Kidney epithelial cell (primary cell): ENCODE measurements at regions not wholly inside any gene's neighbourhood (a gene's known extent, or its start where the extent isn't known, plus 50 kb on each side); places are given as distances from the start of the nearest gene placed in this dataset.

Experiments
- DNase-seq: peaks from one replicate; pipeline ENCODE4 v3.0.0-alpha.2; 2010; ENCODE audit warnings: low read depth
- H3K27me3 ChIP-seq: 2 replicates; pipeline ENCODE4 v1.6.0; 2011; ENCODE audit warnings: low read length; ENCODE audit not compliant: control insufficient read depth, insufficient read depth
- H3K36me3 ChIP-seq: 2 replicates; pipeline ENCODE4 v1.5.1; 2011; ENCODE audit warnings: low read length; ENCODE audit not compliant: control insufficient read depth, insufficient read depth
- H3K4me3 ChIP-seq: 2 replicates; pipeline ENCODE4 v1.5.1; 2011; ENCODE audit warnings: low read depth, mild to moderate bottlenecking, control low read depth, low read length
- CTCF ChIP-seq: IDR thresholded peaks from 2 replicates; pipeline ENCODE4 v1.5.1; 2011; ENCODE audit warnings: mild to moderate bottlenecking, moderate library complexity, low read length, control low read depth, inconsistent platforms; ENCODE audit not compliant: insufficient read depth, poor library complexity, severe bottlenecking

GRCh38 chr2:183250061-183250460 lies 125.8 kb downstream of the NUP35 start:
- Histone ChIP-seq H3K36me3 (no peaks in the 10 kb centered on the region), H3K27me3 (no peaks in the 10 kb centered on the region), H3K4me3 (no peak overlapping the region)
- TF ChIP-seq CTCF = no peak
- no peak for DNase-seq

- no peaks in the 10 kb centered on the region for H3K27me3 ChIP-seq
- no peak for TF ChIP-seq CTCF
Observed at GRCh38 chr2:183250472-183250871, 126.2 kb downstream of the NUP35 start.

GRCh38 chr2:183253441-183254130 lies 129.3 kb downstream of the NUP35 start:
- DNase-seq = no peak
- H3K36me3 ChIP-seq = no peaks in the 10 kb centered on the region
- no peak for TF ChIP-seq CTCF
- no peak overlapping the region for H3K4me3 ChIP-seq
- no peaks in the 10 kb centered on the region for H3K27me3 ChIP-seq

More at GRCh38 chr2:183250472-183250871, 126.2 kb downstream of the NUP35 start:
- no peaks in the 10 kb centered on the region for H3K36me3 ChIP-seq
- DNase-seq = no peak
- no peak overlapping the region for H3K4me3 ChIP-seq

GRCh38 chr2:183255411-183255810 lies 131.2 kb downstream of the NUP35 start:
- no peaks in the 10 kb centered on the region for H3K27me3 ChIP-seq
- H3K4me3 ChIP-seq = no peak overlapping the region
- no peak for DNase-seq
- no peak for TF ChIP-seq CTCF
- no peaks in the 10 kb centered on the region for H3K36me3 ChIP-seq

GRCh38 chr2:183259921-183260320 lies 135.7 kb downstream of the NUP35 start:
- no peak for TF ChIP-seq CTCF
- Histone ChIP-seq H3K4me3 (no peak overlapping the region), H3K27me3 (no peaks in the 10 kb centered on the region), H3K36me3 (no peaks in the 10 kb centered on the region)
- no peak for DNase-seq

GRCh38 chr2:183260527-183260926 lies 136.3 kb downstream of the NUP35 start:
- no peaks in the 10 kb centered on the region for H3K36me3 ChIP-seq
- H3K27me3 ChIP-seq = no peaks in the 10 kb centered on the region
- no peak overlapping the region for H3K4me3 ChIP-seq
- no peak for TF ChIP-seq CTCF
- DNase-seq = no peak
